ENCODE measurements at regions not wholly inside any gene's neighbourhood (a gene's known extent, or its start where the extent isn't known, plus 50 kb on each side); places are given as distances from the start of the nearest gene placed in this dataset.

DNA sequence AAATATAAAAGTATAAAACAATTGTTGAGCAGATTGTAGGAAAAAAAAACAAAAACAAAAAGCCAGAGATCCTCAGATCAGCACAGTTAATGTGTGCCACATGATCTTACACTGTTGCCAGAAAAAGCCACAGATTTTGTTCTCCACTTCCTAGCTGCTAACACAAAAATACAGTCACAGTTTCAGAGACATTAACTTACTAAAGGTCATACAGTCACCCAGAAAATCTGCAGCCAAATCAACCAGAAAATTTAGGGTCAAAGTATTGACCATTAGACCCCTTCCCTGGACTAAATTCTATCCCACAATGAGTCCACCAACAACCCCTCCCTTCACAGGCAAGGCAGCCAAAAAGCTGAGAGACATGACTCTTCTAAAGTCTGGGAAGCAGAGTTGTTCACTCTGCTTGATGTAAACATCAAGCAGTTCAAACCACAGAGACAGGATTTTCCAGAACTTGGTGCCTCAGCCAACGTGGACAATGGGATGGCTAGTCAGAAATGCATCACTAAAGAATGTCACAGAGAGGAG, 59.1 kb downstream of the SST start:
- H2BK12ac ChIP-seq (ENCODE audit: low read depth, low read length), result no peak overlapping the region
- no peak overlapping the region for H3K18ac ChIP-seq (ENCODE audit: extremely low read depth, low read length)
- TF ChIP-seq SRF (IDR thresholded peaks at IDR 0.05; ENCODE audit: low read depth, low read length) (no peak), JUND (IDR thresholded peaks at IDR 0.05; ENCODE audit: low read length) (no peak), NRF1 (IDR thresholded peaks at IDR 0.05; ENCODE audit: low read depth, low read length) (no peak), KDM5A (IDR thresholded peaks at IDR 0.05; ENCODE audit: low read length) (no peak), EZH2 (IDR thresholded peaks at IDR 0.05; ENCODE audit: low read depth, low read length, severe bottlenecking) (no peak), POLR2AphosphoS5 (IDR thresholded peaks at IDR 0.05; ENCODE audit: low read depth, low read length) (no peak), POU5F1 (IDR thresholded peaks at IDR 0.05; ENCODE audit: low read depth, low read length) (no peak), SP2 (IDR thresholded peaks at IDR 0.05; ENCODE audit: low read length) (no peak), TAF7 (optimal IDR thresholded peaks at IDR 0.05; ENCODE audit: borderline replicate concordance, low read depth, low read length) (no peak), USF2 (IDR thresholded peaks at IDR 0.05; ENCODE audit: low read length) (no peak), SUZ12 (IDR thresholded peaks at IDR 0.05; ENCODE audit: low read length) (no peak)
- TF ChIP-seq, protein P1, sequence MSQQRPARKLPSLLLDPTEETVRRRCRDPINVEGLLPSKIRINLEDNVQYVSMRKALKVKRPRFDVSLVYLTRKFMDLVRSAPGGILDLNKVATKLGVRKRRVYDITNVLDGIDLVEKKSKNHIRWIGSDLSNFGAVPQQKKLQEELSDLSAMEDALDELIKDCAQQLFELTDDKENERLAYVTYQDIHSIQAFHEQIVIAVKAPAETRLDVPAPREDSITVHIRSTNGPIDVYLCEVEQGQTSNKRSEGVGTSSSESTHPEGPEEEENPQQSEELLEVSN (IDR thresholded peaks at IDR 0.05), result no peak
- TF ChIP-seq, protein P2, sequence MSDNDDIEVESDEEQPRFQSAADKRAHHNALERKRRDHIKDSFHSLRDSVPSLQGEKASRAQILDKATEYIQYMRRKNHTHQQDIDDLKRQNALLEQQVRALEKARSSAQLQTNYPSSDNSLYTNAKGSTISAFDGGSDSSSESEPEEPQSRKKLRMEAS (IDR thresholded peaks at IDR 0.05), result no peak
- H2BK20ac ChIP-seq (ENCODE audit: low read length), result no peak overlapping the region
- no peak for DNase-seq (ENCODE audit: low read depth in 1 of 2, low spot score in 2 of 2)
- no peak overlapping the region for H3K27ac ChIP-seq (ENCODE audit: low read depth, low read length)
- no peak for FAIRE-seq
- H2AFZ ChIP-seq (ENCODE audit: low read length), result no peak overlapping the region
- no peak overlapping the region for H3K4me2 ChIP-seq (ENCODE audit: insufficient read depth in 1 of 2, low read depth in 2 of 2, low read length in 2 of 2)
- ChIA-PET CTCF (ENCODE audit: partially characterized antibody) (interaction anchor here (0.8 to 11.7 kb wide), 8 partner anchors 42 to 392 kb away, joined by 3 to 168 read pairs (median 3); no protein-coding TSS in a partner anchor), POLR2A (ENCODE audit: partially characterized antibody) (no interaction called here)
- H2BK5ac ChIP-seq (ENCODE audit: low read depth, low read length), result no peak overlapping the region
- H2BK15ac ChIP-seq (ENCODE audit: low read length), result no peak overlapping the region
- H3K4me3 ChIP-seq (ENCODE audit: extremely low read depth in 1 of 4, insufficient read depth in 2 of 4, low read depth in 3 of 4, low read length in 4 of 4), result no peak overlapping the region
- 84% methylated on average over 1 of the region's 1 CpG; no CpG with 5 or more reads in 1 of the 2 experiments for WGBS, 2 experiments (ENCODE audit: extremely low coverage in 1 of 2, insufficient coverage in 1 of 2, insufficient read length in 1 of 2, insufficient replicate concordance in 2 of 2, low coverage in 1 of 2, low lambda C conversion rate in 2 of 2, missing lambda C conversion rate in 1 of 2)
- H2AK5ac ChIP-seq (ENCODE audit: low read depth, low read length), result no peak overlapping the region
- H4K5ac ChIP-seq (ENCODE audit: insufficient read length, low read depth, low read length), result no peak overlapping the region
- H4K8ac ChIP-seq (ENCODE audit: extremely low read depth, insufficient read depth, low read length), result no peak overlapping the region
- no peak overlapping the region for H2BK120ac ChIP-seq (replicated peaks; ENCODE audit: low read depth, low read length)
- no peak overlapping the region for H4K91ac ChIP-seq (replicated peaks; ENCODE audit: insufficient read length, low read length)
- peaks cover 0 to 1% (median 0%) of the 10 kb centered on the region in 4 experiments; a peak in 1 of 7 replicates for H3K27me3 ChIP-seq (replicated peaks in 1 of 4; ENCODE audit: control insufficient read depth in 3 of 4, extremely low read depth in 1 of 4, insufficient read depth in 3 of 4, low read length in 3 of 4)
- no peaks in the 10 kb centered on the region for H3K9me3 ChIP-seq (ENCODE audit: insufficient read depth in 2 of 2, low read depth in 1 of 2, low read length in 1 of 2)
- 0 out of 7 replicates have a peak, but pooled peaks cover 0 to 2% (median 0%) of the 10 kb centered on the region in 4 experiments for H3K4me1 ChIP-seq (replicated peaks in 1 of 4; ENCODE audit: control insufficient read depth in 3 of 4, insufficient read depth in 4 of 4, low read length in 3 of 4)
- no peaks in the 10 kb centered on the region; a peak in 1 of 8 replicates for H3K36me3 ChIP-seq (ENCODE audit: control insufficient read depth in 2 of 4, insufficient read depth in 4 of 4, low read length in 3 of 4)
- no peak overlapping the region for H3K14ac ChIP-seq (ENCODE audit: insufficient read length)
- H3K79me1 ChIP-seq (ENCODE audit: low read depth, low read length), result no peaks in the 10 kb centered on the region
- no peak overlapping the region for H3K4ac ChIP-seq (replicated peaks; ENCODE audit: insufficient read length, low read depth, low read length)
- no peak overlapping the region for H3K23ac ChIP-seq (ENCODE audit: insufficient read length)
- no peak overlapping the region for H3K56ac ChIP-seq (replicated peaks; ENCODE audit: insufficient read length, low read depth, low read length)
- H3K9ac ChIP-seq (replicated peaks in 1 of 4; ENCODE audit: extremely low read depth in 1 of 4, low read depth in 3 of 4, low read length in 3 of 4), result no peak overlapping the region
- no peaks in the 10 kb centered on the region for H3K23me2 ChIP-seq (ENCODE audit: low read depth, low read length)
- no peaks in the 10 kb centered on the region for H3K79me2 ChIP-seq (ENCODE audit: control insufficient read depth in 1 of 2, insufficient read depth in 2 of 2, low read length in 2 of 2)
- H4K20me1 ChIP-seq (replicated peaks in 1 of 2; ENCODE audit: control insufficient read depth in 1 of 2, insufficient read depth in 2 of 2, low read length in 2 of 2), result no peaks in the 10 kb centered on the region

All from H1 (cell line).